ENCODE measurements at regions not wholly inside any gene's neighbourhood (a gene's known extent, or its start where the extent isn't known, plus 50 kb on each side); places are given as distances from the start of the nearest gene placed in this dataset.

- TF ChIP-seq POLR2A (IDR thresholded peaks at IDR 0.05) (no peak), CTCF (IDR thresholded peaks at IDR 0.05 in 4 of 5, conservative IDR thresholded peaks at IDR 0.05 in 1 of 5) (no peak)
Measured at GRCh38 chr7:119943942-119944600, 328.9 kb upstream of the KCND2 start.

All from gastrocnemius medialis (tissue), 4 donors.